ENCODE measurements at regions not wholly inside any gene's neighbourhood (a gene's known extent, or its start where the extent isn't known, plus 50 kb on each side); places are given as distances from the start of the nearest gene placed in this dataset.
"Not testable (repeated sequence)": the region's sequence is repeated elsewhere in the genome, so short reads cannot be mapped to it uniquely, and the experiment has no call there.

GRCh38 chr6:71619836-71620235 is 266.5 kb upstream of the RIMS1 start:
- DNase-seq = no peak

GRCh38 chr6:71621918-71622519 is 264.3 kb upstream of the RIMS1 start:
- DNase-seq = no peak

GRCh38 chr6:71642120-71642519 is 244.2 kb upstream of the RIMS1 start:
- no peak for DNase-seq

GRCh38 chr6:71642793-71643192 is 243.6 kb upstream of the RIMS1 start:
- DNase-seq = no peak

- DNase-seq = no peak
Measured at GRCh38 chr6:71645299-71645698, 241.1 kb upstream of the RIMS1 start.

- DNase-seq = no peak
Measured at GRCh38 chr6:71649915-71650314, 236.4 kb upstream of the RIMS1 start.

- no peak for DNase-seq
Measured at GRCh38 chr6:71651636-71652035, 234.7 kb upstream of the RIMS1 start.

GRCh38 chr6:71656121-71656520 is 230.2 kb upstream of the RIMS1 start:
- no peak for DNase-seq

- DNase-seq = no peak
Measured at GRCh38 chr6:71665931-71666330, 220.4 kb upstream of the RIMS1 start.

- DNase-seq = no peak
Measured at GRCh38 chr6:71672876-71673275, 213.5 kb upstream of the RIMS1 start.

GRCh38 chr6:71675386-71675785 is 211.0 kb upstream of the RIMS1 start:
- DNase-seq = no peak

GRCh38 chr6:71676298-71676697 is 210.1 kb upstream of the RIMS1 start:
- DNase-seq = no peak

GRCh38 chr6:71678091-71678490 is 208.3 kb upstream of the RIMS1 start:
- DNase-seq = no peak

- DNase-seq = no peak
Measured at GRCh38 chr6:71681234-71681867, 205.0 kb upstream of the RIMS1 start.

GRCh38 chr6:71686021-71686677 is 200.2 kb upstream of the RIMS1 start:
- DNase-seq = not testable (repeated sequence)

- no peak for DNase-seq
Measured at GRCh38 chr6:71698702-71699101, 187.6 kb upstream of the RIMS1 start.

- no peak for DNase-seq
Measured at GRCh38 chr6:71706523-71706922, 179.8 kb upstream of the RIMS1 start.

- DNase-seq = no peak
Measured at GRCh38 chr6:71707059-71707458, 179.3 kb upstream of the RIMS1 start.

GRCh38 chr6:71720705-71721104 is 165.6 kb upstream of the RIMS1 start:
- no peak for DNase-seq

- DNase-seq = no peak
Measured at GRCh38 chr6:71721642-71722041, 164.7 kb upstream of the RIMS1 start.

GRCh38 chr6:71722736-71723135 is 163.6 kb upstream of the RIMS1 start:
- no peak for DNase-seq

- DNase-seq = no peak
Measured at GRCh38 chr6:71724456-71725125, 161.8 kb upstream of the RIMS1 start.

GRCh38 chr6:71725126-71725470 is 161.3 kb upstream of the RIMS1 start:
- DNase-seq = no peak

- no peak for DNase-seq
Measured at GRCh38 chr6:71726121-71726520, 160.2 kb upstream of the RIMS1 start.

Measured in inflammatory macrophage (primary cell).